Femur (tissue), 1 donor: ENCODE measurements at regions not wholly inside any gene's neighbourhood (a gene's known extent, or its start where the extent isn't known, plus 50 kb on each side); places are given as distances from the start of the nearest gene placed in this dataset.
"Not testable (repeated sequence)": the region's sequence is repeated elsewhere in the genome, so short reads cannot be mapped to it uniquely, and the experiment has no call there.

Experiments used
- DNase-seq: peaks from one replicate; pipeline ENCODE4 v3.0.0-alpha.2; 2017

GRCh38 chr6:120478650-120479049 lies 855.6 kb downstream of the TBC1D32 start:
- no peak for DNase-seq

- DNase-seq, result no peak
Observed at GRCh38 chr6:120473804-120474203, 860.5 kb downstream of the TBC1D32 start.

GRCh38 chr6:120468486-120468885 lies 865.8 kb downstream of the TBC1D32 start:
- no peak for DNase-seq

GRCh38 chr6:120451508-120451907 lies 882.8 kb downstream of the TBC1D32 start:
- DNase-seq, result no peak

- no peak for DNase-seq
Observed at GRCh38 chr6:120447605-120448004, 886.7 kb downstream of the TBC1D32 start.

DNA sequence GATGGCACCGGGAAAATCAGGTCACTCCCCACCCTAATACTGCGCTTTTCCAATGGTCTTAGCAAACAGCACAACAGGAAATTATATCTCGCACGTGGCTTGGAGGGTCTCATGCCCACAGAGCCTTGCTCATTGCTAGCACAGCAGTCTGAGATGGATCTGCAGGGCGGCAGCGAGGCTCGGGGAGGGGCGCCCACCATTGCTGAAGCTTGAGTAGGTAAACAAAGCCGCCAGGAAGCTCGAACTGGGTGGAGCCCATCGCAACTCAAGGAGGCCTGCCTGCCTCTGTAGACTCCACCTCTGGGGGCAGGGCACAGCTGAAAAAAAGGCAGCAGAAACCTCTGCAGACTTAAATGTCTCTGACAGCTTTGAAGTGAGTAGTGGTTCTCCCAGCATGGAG lies 901.4 kb downstream of the TBC1D32 start:
- DNase-seq, result not testable (repeated sequence)

- DNase-seq, result no peak
Observed at GRCh38 chr6:120431841-120432240, 902.4 kb downstream of the TBC1D32 start.

DNA sequence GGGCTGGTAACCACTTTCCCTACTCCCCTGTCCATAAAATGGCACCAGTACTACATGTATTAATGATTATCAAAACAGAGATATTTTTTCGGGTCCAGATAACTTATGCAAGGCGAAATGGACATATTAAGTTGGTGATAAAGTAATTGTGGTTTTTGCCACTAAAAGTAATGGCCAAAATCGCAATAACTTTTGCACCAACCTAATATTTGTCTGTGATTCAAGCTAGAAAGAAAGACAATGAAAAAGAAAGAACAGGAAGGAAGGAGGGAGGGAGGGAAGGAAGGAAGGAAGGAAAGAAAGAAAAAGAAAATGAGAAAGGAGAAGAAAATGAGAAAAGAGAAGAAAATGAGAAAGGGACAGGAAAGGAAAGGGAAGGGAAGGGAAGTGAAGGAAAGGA lies 922.9 kb downstream of the TBC1D32 start:
- no peak for DNase-seq

GRCh38 chr6:120410586-120410985 lies 923.7 kb downstream of the TBC1D32 start:
- DNase-seq, result no peak

- DNase-seq, result no peak
Observed at GRCh38 chr6:120407696-120408095, 926.6 kb downstream of the TBC1D32 start.

DNA sequence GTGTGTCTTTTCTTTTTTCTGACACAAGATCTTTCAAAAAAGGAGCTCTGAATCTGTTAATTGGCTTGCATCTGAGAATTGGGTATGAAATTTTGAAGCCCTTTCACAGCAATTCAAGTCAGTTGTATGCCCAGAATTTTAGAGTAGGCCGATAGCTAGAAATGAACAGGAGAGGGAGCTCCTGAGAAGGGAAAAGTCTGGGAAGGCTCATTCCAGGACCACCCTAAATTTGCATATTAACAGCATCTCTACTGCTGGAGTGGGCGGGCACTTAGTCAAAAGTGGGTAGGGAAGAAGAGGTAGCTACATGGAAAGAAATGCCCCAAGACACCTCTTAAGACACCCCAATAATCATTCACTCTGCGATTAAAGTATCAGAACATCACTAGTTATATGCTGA lies 928.3 kb downstream of the TBC1D32 start:
- DNase-seq, result no peak

- DNase-seq, result no peak
Observed at GRCh38 chr6:120395784-120396183, 938.5 kb downstream of the TBC1D32 start.

DNA sequence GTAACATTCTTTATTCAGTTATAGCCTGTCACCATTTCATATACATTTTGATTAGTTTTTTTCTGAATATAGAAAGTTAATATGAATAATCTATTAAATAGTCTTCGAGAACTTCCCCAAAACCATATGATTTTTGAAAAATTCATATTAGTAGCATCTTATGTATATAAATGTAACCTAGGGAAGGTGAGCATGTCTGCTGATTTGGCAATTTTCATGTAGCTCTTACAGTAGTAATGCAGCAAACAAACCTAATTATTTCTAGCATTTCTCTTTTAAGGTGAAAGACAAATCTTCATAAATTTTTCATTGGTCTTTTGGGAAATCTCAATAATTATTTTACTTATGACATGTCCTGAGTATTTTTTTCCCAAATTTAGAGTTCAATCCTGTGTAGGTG lies 939.0 kb downstream of the TBC1D32 start:
- no peak for DNase-seq

DNA sequence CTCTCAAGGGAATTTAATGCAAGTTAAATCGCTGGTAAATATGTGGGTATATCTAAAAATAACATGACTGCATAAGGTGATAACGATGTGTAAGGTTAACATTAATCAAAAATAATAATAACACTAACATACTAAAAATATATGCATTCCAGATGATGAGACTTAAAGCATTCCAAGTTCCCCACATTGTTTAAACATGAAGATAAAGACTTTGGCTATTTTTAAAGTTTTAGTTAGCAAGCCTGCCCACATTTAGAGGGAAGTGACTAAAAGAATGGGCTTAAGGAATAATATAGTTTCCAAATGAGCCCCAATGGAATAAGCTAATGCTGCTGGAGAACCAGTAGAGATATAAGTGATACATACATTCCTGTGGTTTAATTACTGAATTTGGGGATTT lies 941.3 kb downstream of the TBC1D32 start:
- no peak for DNase-seq

DNA sequence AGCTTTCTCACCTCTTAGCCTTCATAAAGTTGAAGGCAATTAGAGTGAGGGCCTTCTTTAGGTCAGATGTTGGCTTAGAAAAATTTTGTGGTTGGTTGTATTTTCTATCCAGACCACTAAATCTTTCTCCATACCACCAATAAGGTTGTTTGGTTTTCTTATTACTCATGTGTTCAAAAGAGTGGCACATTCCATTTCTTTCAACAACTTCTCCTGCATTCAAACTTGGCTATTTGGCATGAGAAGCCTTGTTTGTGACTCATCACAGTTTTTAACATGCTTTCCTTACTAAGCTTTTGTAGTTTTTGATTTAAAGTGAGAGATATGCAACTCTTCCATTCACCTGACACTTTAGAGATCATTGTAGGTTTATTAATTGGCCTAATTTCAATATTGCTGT lies 949.6 kb downstream of the TBC1D32 start:
- no peak for DNase-seq

GRCh38 chr6:120383681-120384080 lies 950.6 kb downstream of the TBC1D32 start:
- DNase-seq, result no peak

- no peak for DNase-seq
Observed at GRCh38 chr6:120378582-120379220, 955.6 kb downstream of the TBC1D32 start.

GRCh38 chr6:120373185-120373584 lies 961.1 kb downstream of the TBC1D32 start:
- DNase-seq, result no peak

DNA sequence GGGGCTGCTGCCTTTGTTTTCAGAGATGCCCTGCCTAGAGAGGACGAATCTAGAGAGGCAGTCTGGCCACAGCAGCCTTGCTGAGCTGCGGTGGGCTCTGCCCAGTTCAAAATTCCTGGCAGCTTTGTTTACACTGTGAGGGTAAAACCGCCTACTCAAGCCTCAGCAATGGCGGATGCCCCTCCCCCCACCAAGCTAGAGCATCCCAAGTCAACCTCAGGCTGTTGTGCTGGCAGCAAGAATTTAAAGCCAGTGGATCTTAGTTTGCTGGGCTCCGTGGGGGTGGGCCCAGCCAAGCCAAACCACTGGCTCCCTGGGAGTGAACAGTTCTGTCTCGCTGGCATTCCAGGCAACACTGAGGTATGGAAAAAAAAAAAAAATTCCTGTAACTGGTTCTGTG lies 970.9 kb downstream of the TBC1D32 start:
- DNase-seq, result peak; percentile 23

GRCh38 chr6:120358535-120358934 lies 975.7 kb downstream of the TBC1D32 start:
- DNase-seq, result not testable (repeated sequence)

DNA sequence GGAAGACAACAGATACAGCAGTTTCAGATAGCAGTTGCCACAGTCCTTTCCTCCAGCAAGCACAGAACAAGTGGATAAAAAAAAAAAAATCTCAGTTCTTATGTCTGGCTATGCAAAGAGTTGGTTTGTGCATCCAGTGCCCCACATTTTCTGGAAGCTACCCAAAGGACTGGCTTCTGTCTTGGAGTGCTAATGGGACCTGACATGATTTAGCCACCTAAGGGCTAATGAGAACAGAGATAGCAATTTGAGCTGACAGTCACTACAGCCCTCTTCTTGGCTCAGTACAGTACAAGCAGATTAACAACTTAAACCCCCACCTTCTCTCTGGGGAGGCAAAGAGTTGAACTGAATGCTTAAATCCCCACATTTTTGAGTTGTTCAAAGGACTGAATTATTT lies 976.8 kb downstream of the TBC1D32 start:
- DNase-seq, result no peak

DNA sequence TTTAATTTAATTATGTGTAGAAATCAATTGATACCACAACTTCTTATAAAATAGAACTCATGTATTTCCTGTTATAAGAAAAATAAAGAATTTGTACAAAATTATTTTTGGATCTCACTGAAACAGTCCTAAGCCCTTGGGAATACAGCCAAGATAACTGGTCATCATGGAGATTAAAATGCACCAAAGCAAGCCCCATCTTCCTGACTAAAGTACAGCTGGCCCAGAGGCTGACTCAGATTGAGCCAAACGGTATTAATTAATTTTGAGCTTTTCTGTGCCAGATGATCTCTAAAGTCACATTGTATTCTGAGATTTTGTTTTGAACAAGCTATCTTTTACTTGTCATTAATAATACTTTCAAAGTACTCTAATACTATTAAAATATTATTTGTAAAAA lies 978.5 kb downstream of the TBC1D32 start:
- DNase-seq, result no peak

- no peak for DNase-seq
Observed at GRCh38 chr6:120354452-120355098, 979.7 kb downstream of the TBC1D32 start.

GRCh38 chr6:120352491-120352890 lies 981.8 kb downstream of the TBC1D32 start:
- no peak for DNase-seq

- no peak for DNase-seq
Observed at GRCh38 chr6:120348926-120349325, 985.4 kb downstream of the TBC1D32 start.
